ENCODE measurements at regions not wholly inside any gene's neighbourhood (a gene's known extent, or its start where the extent isn't known, plus 50 kb on each side); places are given as distances from the start of the nearest gene placed in this dataset.

DNA sequence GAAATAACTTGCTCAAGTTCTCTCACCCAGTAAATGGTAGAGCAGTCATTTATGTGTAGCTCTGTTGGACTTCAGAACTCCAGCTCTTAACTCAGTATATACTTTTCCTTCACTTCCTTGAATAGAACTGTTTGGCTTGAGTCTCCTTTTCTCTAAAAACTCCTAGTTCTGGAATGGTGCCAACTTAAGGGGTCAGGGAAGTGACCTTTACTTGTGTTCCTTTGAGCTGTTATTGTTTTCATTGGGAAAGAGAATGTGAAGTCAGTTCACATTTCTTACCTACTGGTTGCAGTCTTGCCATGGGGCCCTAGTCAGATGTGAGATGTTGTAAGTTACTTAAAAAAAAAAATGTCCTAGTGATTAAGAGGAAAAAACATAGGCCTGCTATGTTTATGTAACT is 77.0 kb upstream of the MACF1 start:
- TF ChIP-seq NR2C1 (IDR thresholded peaks at IDR 0.05), result no peak
- TF ChIP-seq, protein P1, sequence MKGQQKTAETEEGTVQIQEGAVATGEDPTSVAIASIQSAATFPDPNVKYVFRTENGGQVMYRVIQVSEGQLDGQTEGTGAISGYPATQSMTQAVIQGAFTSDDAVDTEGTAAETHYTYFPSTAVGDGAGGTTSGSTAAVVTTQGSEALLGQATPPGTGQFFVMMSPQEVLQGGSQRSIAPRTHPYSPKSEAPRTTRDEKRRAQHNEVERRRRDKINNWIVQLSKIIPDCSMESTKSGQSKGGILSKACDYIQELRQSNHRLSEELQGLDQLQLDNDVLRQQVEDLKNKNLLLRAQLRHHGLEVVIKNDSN (IDR thresholded peaks at IDR 0.05; ENCODE audit: borderline replicate concordance, extremely low read length, insufficient read depth, low read depth, low read length), result no peak
- no peak for TF ChIP-seq EZH2 (IDR thresholded peaks at IDR 0.05; ENCODE audit: borderline replicate concordance, control insufficient read depth, low read depth, low read length)

Measured in GM12878 (cell line).